Heart left ventricle (tissue), 13 donors: ENCODE measurements at regions not wholly inside any gene's neighbourhood (a gene's known extent, or its start where the extent isn't known, plus 50 kb on each side); places are given as distances from the start of the nearest gene placed in this dataset.

Experiments used
- CTCF ChIP-seq, 12 donors: fragments of 200-600 bp; sonication (generic) in 4 of 12; IDR thresholded peaks; one replicate each; pipeline versions ENCODE4 v1.5.0 to v1.8.0; 2018 to 2022; ENCODE audit warnings: antibody characterized with exemption in 12 of 12, mild to moderate bottlenecking in 5 of 12
- POLR2A ChIP-seq, 2 donors: fragments of 450-650 bp; IDR thresholded peaks; one replicate each; pipeline ENCODE4 v1.6.1; 2017; ENCODE audit warnings: antibody characterized with exemption in 2 of 2, mild to moderate bottlenecking in 2 of 2, moderate library complexity in 2 of 2
- donor health status: ischemic (EF 13 %, LVEDD 7.1; RV severe dilation, severe dysfunction).
- donor health status: DM: no; HTN: yes; CAD: no.
- donor health status: DM: no; HTN: no; CAD: no.
- donor health status: ischemic (EF 25% LVEDD 6.9; RV normal size, moderate dysfunction).
- donor health status: ischemic (EF 25% LVEDD 5.7; RV mildly dilated, moderate dysfunction).
- donor health status: ischemic (EF 35%, LVEDD 5.7; RV mildly dilated, moderate dysfunction).
- donor health status: nonischemic (EF 11% LVEDD 7.7; RV severe dilation, severe dysfunction).
- donor health status: DM: yes; HTN: yes; CAD: no.
- donor health status: PGD.
- donor health status: ischemic (EF 29% LVEDD 5.4; RV normal size, mild dysfunction).
- donor health status: nonischemic (EF 23%, LVEDD 6.1; RV moderate dilation, normal function).

- no peak for TF ChIP-seq POLR2A (IDR thresholded peaks at IDR 0.05)
- no peak for TF ChIP-seq CTCF (IDR thresholded peaks at IDR 0.05)
These were observed 197.7 kb upstream of the DUSP10 start for GRCh38 chr1:221939607-221940006.
